ENCODE measurements at regions not wholly inside any gene's neighbourhood (a gene's known extent, or its start where the extent isn't known, plus 50 kb on each side); places are given as distances from the start of the nearest gene placed in this dataset.

DNA sequence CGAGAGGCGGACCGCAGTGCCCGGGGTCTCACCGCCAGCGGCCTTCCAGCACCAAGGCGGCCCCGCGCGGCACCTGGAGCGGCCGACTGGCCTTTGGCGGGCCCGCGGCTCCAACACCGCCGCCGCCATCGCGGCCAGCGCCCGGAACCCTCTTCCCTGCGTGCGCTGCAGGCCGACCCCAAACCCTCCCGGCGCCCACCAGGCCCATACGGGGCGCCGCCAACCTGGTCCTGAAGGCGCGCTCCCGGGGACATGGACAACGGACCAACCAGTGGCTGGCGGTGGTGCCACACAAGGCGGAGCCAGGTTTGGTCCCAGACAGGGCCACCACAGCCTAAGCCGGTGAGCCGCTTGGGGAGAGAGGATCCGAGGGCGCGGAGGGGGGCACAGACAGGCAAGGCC, 1514.8 kb upstream of the DEFB115 start:
- Histone ChIP-seq H3K4me2 (no peak overlapping the region), H3K4me1 (ENCODE audit: insufficient read depth) (no peaks in the 10 kb centered on the region), H3F3A (replicated peaks; ENCODE audit: low read depth) (no peaks in the 10 kb centered on the region), H3K27ac (ENCODE audit: low read depth) (no peak overlapping the region), H3K79me2 (replicated peaks; ENCODE audit: insufficient read depth) (no peaks in the 10 kb centered on the region), H3K9me2 (ENCODE audit: insufficient read depth) (no peaks in the 10 kb centered on the region), H4K20me1 (replicated peaks; ENCODE audit: insufficient read depth) (no peaks in the 10 kb centered on the region), H3K4me3 (no peak overlapping the region), H3K27me3 (ENCODE audit: insufficient read depth) (no peaks in the 10 kb centered on the region), H3K36me3 (ENCODE audit: insufficient read depth) (0 out of 2 replicates have a peak, but pooled peaks cover under 1% of the 10 kb centered on the region), H2AFZ (no peak overlapping the region)
- Mint-ChIP-seq H3K9me3 (peaks cover 87% of the 10 kb centered on the region), H3K4me1 (no peaks in the 10 kb centered on the region), H3K36me3 (ENCODE audit: low read depth) (peaks cover 28% of the 10 kb centered on the region), H3K4me3 (no peak overlapping the region), H3K27ac (no peak overlapping the region), H3K27me3 (ENCODE audit: insufficient read depth, low read depth, poor library complexity) (peaks cover 2% of the 10 kb centered on the region)
- no peak for TF ChIP-seq NANOG (IDR thresholded peaks at IDR 0.05; ENCODE audit: borderline replicate concordance)
- no peak for TF ChIP-seq CREB1 (CRISPR knock-in tag; IDR thresholded peaks at IDR 0.05; ENCODE audit: low read depth)
- TF ChIP-seq, protein P1, sequence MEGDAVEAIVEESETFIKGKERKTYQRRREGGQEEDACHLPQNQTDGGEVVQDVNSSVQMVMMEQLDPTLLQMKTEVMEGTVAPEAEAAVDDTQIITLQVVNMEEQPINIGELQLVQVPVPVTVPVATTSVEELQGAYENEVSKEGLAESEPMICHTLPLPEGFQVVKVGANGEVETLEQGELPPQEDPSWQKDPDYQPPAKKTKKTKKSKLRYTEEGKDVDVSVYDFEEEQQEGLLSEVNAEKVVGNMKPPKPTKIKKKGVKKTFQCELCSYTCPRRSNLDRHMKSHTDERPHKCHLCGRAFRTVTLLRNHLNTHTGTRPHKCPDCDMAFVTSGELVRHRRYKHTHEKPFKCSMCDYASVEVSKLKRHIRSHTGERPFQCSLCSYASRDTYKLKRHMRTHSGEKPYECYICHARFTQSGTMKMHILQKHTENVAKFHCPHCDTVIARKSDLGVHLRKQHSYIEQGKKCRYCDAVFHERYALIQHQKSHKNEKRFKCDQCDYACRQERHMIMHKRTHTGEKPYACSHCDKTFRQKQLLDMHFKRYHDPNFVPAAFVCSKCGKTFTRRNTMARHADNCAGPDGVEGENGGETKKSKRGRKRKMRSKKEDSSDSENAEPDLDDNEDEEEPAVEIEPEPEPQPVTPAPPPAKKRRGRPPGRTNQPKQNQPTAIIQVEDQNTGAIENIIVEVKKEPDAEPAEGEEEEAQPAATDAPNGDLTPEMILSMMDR (conservative IDR thresholded peaks at IDR 0.05; ENCODE audit: low read depth in 2 of 2), result no peak
- DNase-seq (ENCODE audit: low spot score), result no peak
- no peak for ATAC-seq

DNA sequence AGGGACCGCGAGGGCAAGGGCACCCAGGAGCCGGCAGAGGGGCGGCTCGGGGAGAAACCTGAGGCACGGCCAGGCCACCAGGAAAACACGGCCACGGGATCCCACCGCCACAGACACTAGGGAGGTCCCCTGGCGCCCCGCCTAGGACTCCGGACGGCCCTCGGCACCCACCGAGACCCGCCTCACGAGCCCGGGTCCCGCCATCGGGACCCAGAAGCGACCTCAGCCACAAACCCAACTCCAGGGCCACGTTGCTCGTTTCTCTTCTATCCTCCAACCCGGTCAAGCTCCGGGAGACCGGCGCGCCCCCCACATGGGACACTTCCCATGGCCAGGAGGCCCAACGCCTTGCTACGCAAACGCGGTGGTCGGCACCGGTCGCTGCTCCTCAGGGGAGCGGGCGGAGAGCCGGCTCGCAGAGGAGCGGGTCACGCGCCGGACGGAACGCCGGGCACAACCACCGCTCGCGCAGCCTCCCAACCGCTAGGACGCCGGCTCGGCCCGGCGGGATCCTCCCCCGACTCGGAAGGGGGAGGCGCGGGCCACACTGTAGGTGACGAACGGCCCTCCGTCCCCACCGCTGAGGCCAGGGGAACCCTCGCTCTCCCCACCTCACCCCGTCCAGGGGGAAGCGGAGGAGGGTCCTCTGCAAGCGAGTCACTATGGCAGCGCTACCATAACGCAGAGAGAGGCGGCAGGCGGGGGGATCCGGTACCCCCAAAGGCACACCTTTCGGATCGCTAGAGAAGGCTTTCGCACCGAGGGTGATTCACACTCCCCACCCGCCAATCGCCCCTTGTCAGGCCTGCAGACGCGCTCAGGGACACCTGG, 1514.1 kb upstream of the DEFB115 start:
- no peaks in the 10 kb centered on the region for H3K36me3 ChIP-seq (ENCODE audit: insufficient read depth)
- H3K79me2 ChIP-seq (replicated peaks; ENCODE audit: insufficient read depth), result no peaks in the 10 kb centered on the region
- Mint-ChIP-seq H3K27ac (no peak overlapping the region), H3K4me3 (no peak overlapping the region), H3K27me3 (ENCODE audit: insufficient read depth, low read depth, poor library complexity) (peaks cover 2% of the 10 kb centered on the region), H3K9me3 (peaks cover 87% of the 10 kb centered on the region), H3K36me3 (ENCODE audit: low read depth) (peaks cover 23% of the 10 kb centered on the region), H3K4me1 (no peaks in the 10 kb centered on the region)
- no peak overlapping the region for H3K4me2 ChIP-seq
- no peaks in the 10 kb centered on the region for H3F3A ChIP-seq (replicated peaks; ENCODE audit: low read depth)
- no peaks in the 10 kb centered on the region for H3K4me1 ChIP-seq (ENCODE audit: insufficient read depth)
- TF ChIP-seq STAT1 (IDR thresholded peaks at IDR 0.05; ENCODE audit: unreplicated experiment) (no peak), NANOG (IDR thresholded peaks at IDR 0.05; ENCODE audit: borderline replicate concordance) (no peak), ZNF114 (CRISPR knock-in tag; IDR thresholded peaks at IDR 0.05) (no peak), EZH2 (IDR thresholded peaks at IDR 0.05; ENCODE audit: low read depth, unreplicated experiment) (no peak)
- TF ChIP-seq, protein P1 (conservative IDR thresholded peaks at IDR 0.05; ENCODE audit: low read depth in 2 of 2), result no peak
- TF ChIP-seq, protein P2, sequence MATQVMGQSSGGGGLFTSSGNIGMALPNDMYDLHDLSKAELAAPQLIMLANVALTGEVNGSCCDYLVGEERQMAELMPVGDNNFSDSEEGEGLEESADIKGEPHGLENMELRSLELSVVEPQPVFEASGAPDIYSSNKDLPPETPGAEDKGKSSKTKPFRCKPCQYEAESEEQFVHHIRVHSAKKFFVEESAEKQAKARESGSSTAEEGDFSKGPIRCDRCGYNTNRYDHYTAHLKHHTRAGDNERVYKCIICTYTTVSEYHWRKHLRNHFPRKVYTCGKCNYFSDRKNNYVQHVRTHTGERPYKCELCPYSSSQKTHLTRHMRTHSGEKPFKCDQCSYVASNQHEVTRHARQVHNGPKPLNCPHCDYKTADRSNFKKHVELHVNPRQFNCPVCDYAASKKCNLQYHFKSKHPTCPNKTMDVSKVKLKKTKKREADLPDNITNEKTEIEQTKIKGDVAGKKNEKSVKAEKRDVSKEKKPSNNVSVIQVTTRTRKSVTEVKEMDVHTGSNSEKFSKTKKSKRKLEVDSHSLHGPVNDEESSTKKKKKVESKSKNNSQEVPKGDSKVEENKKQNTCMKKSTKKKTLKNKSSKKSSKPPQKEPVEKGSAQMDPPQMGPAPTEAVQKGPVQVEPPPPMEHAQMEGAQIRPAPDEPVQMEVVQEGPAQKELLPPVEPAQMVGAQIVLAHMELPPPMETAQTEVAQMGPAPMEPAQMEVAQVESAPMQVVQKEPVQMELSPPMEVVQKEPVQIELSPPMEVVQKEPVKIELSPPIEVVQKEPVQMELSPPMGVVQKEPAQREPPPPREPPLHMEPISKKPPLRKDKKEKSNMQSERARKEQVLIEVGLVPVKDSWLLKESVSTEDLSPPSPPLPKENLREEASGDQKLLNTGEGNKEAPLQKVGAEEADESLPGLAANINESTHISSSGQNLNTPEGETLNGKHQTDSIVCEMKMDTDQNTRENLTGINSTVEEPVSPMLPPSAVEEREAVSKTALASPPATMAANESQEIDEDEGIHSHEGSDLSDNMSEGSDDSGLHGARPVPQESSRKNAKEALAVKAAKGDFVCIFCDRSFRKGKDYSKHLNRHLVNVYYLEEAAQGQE (IDR thresholded peaks at IDR 0.05; ENCODE audit: unreplicated experiment), result no peak
- TF ChIP-seq, protein P3, sequence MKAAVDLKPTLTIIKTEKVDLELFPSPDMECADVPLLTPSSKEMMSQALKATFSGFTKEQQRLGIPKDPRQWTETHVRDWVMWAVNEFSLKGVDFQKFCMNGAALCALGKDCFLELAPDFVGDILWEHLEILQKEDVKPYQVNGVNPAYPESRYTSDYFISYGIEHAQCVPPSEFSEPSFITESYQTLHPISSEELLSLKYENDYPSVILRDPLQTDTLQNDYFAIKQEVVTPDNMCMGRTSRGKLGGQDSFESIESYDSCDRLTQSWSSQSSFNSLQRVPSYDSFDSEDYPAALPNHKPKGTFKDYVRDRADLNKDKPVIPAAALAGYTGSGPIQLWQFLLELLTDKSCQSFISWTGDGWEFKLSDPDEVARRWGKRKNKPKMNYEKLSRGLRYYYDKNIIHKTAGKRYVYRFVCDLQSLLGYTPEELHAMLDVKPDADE (IDR thresholded peaks at IDR 0.05), result no peak
- H3K27me3 ChIP-seq (ENCODE audit: insufficient read depth), result no peaks in the 10 kb centered on the region
- ATAC-seq, result no peak
- no peak overlapping the region for H3K4me3 ChIP-seq
- H3K27ac ChIP-seq (ENCODE audit: low read depth), result no peak overlapping the region
- no peaks in the 10 kb centered on the region for H3K9me2 ChIP-seq (ENCODE audit: insufficient read depth)
- H2AFZ ChIP-seq, result no peak overlapping the region
- no peak for DNase-seq (ENCODE audit: low spot score)
- no peaks in the 10 kb centered on the region for H4K20me1 ChIP-seq (replicated peaks; ENCODE audit: insufficient read depth)

Data from GM23338 (cell line).